PC-3 (cell line): ENCODE measurements at regions not wholly inside any gene's neighbourhood (a gene's known extent, or its start where the extent isn't known, plus 50 kb on each side); places are given as distances from the start of the nearest gene placed in this dataset.

Experiments
- ATAC-seq: fragments of 200-7000 bp; cut with Tn5 transposase; 2 replicates; pipeline ENCODE4 v1.9.1; 2020; ENCODE audit warnings: mild to moderate bottlenecking, moderate library complexity
- BruUV-seq: library from RNA; stranded (reverse); fragments of 400-500 nt; replicated peaks from 2 replicates; lab custom pipeline; 2021; lab: Mats Ljungman, UMichigan
- CTCF ChIA-PET: fragments of 300-600 bp; sonication (Branson Sonifier 250); formaldehyde crosslinking; loops from one replicate; lab custom pipeline; 2022; ENCODE audit warnings: antibody characterized with exemption; lab: Charles Lee
- POLR2A ChIA-PET: fragments of 300-600 bp; sonication (Branson Sonifier 250); formaldehyde crosslinking; loops from one replicate; lab custom pipeline; 2022; ENCODE audit warnings: antibody characterized with exemption; ENCODE audit not compliant: unreplicated experiment; lab: Charles Lee
- DNase-seq: peaks from one replicate; pipeline ENCODE4 v3.0.0-alpha.2; 2015
- H2AFZ ChIP-seq: fragments of 300-600 bp; sonication (generic); 2 replicates; pipeline ENCODE4 v1.6.0; 2016; ENCODE audit warnings: antibody characterized with exemption, low read length
- H3F3A ChIP-seq: fragments of 300-600 bp; sonication (generic); one replicate; pipeline ENCODE4 v1.6.0; 2017; ENCODE audit warnings: antibody characterized with exemption, low read length, control low read depth, mild to moderate bottlenecking; ENCODE audit not compliant: unreplicated experiment
- H3K27ac ChIP-seq: fragments of 300-600 bp; sonication (generic); 2 replicates; pipeline ENCODE4 v1.5.1; 2016; ENCODE audit warnings: mild to moderate bottlenecking, low read length
- H3K27me3 ChIP-seq: fragments of 300-600 bp; sonication (generic); 2 replicates; pipeline ENCODE4 v1.6.1; 2016; ENCODE audit warnings: low read length, mixed read lengths
- H3K36me3 ChIP-seq: fragments of 300-600 bp; sonication (generic); 2 replicates; pipeline ENCODE4 v1.6.1; 2016; ENCODE audit warnings: low read depth, mixed run types, low read length, mixed read lengths
- H3K4me1 ChIP-seq: fragments of 300-600 bp; sonication (generic); 2 replicates; pipeline ENCODE4 v1.5.1; 2016; ENCODE audit warnings: low read length; ENCODE audit not compliant: insufficient read depth
- H3K4me2 ChIP-seq: fragments of 300-600 bp; sonication (generic); 2 replicates; pipeline ENCODE4 v1.6.0; 2016; ENCODE audit warnings: low read length
- H3K4me3 ChIP-seq: fragments of 300-600 bp; sonication (generic); 2 replicates; pipeline ENCODE4 v1.5.1; 2016; ENCODE audit warnings: mild to moderate bottlenecking, low read length, mixed read lengths
- H3K79me2 ChIP-seq: fragments of 300-600 bp; sonication (generic); 2 replicates; pipeline ENCODE4 v1.6.1; 2017; ENCODE audit warnings: low read length, mixed read lengths
- H3K9ac ChIP-seq: fragments of 300-600 bp; sonication (generic); 2 replicates; pipeline ENCODE4 v1.6.0; 2016; ENCODE audit warnings: mild to moderate bottlenecking, low read length
- H3K9me2 ChIP-seq: fragments of 300-600 bp; sonication (generic); replicated peaks from 2 replicates; pipeline ENCODE4 v1.6.1; 2016; ENCODE audit warnings: mixed run types, low read length, mixed read lengths
- H3K9me3 ChIP-seq: fragments of 300-600 bp; sonication (generic); 2 replicates; pipeline ENCODE4 v1.6.1; 2016; ENCODE audit warnings: low read length, mixed read lengths
- H4K20me1 ChIP-seq: fragments of 300-600 bp; sonication (generic); 2 replicates; pipeline ENCODE4 v1.6.1; 2016; ENCODE audit warnings: low read length, mixed read lengths
- CTCF ChIP-seq: fragments of 300-600 bp; sonication (generic); conservative IDR thresholded peaks from 2 replicates; pipeline ENCODE4 v1.5.1; 2017; ENCODE audit warnings: antibody characterized with exemption, low read depth, mild to moderate bottlenecking, low read length
- EZH2 ChIP-seq: fragments of 300-600 bp; sonication (generic); IDR thresholded peaks from one replicate; pipeline ENCODE4 v1.6.1; 2017; ENCODE audit warnings: antibody characterized with exemption, mild to moderate bottlenecking, low read length; ENCODE audit not compliant: unreplicated experiment
- EZH2phosphoT487 ChIP-seq: fragments of 300-600 bp; sonication (generic); IDR thresholded peaks from 2 replicates; pipeline ENCODE4 v1.6.1; 2018; ENCODE audit warnings: mild to moderate bottlenecking, antibody characterized with exemption, low read length, borderline replicate concordance
- intact Hi-C: fragments of 100-400 bp; cut with micrococcal nuclease; formaldehyde crosslinking; loops from 2 replicates; pipeline ENCODE4 v1.9.0; 2023

GRCh38 chr21:35225573-35225972, 176.5 kb upstream of the RUNX1 start:
- Histone ChIP-seq H3K36me3 (no peaks in the 10 kb centered on the region), H3K4me2 (peak overlapping the region; percentile 61), H3K9ac (peak overlapping the region; percentile 44), H3K4me1 (peaks cover 36% of the 10 kb centered on the region), H3K27ac (peak overlapping the region; percentile 73), H3K27me3 (no peaks in the 10 kb centered on the region), H3K79me2 (no peaks in the 10 kb centered on the region), H2AFZ (peak overlapping the region; percentile 11), H4K20me1 (no peaks in the 10 kb centered on the region), H3K9me2 (no peaks in the 10 kb centered on the region), H3K9me3 (no peaks in the 10 kb centered on the region), H3F3A (no peaks in the 10 kb centered on the region), H3K4me3 (no peak overlapping the region)
- DNase-seq (no peak), ATAC-seq (no peak)
- CTCF ChIA-PET: interaction anchor here (0.5 kb wide), 1 partner anchor 28 kb away, joined by 3 read pairs; no protein-coding TSS in a partner anchor
- BruUV-seq: no TSS peak
- intact Hi-C loops: no loop called here
- POLR2A ChIA-PET: no interaction called here
- no peak for TF ChIP-seq EZH2
- TF ChIP-seq CTCF: no peak
- no peak for TF ChIP-seq EZH2phosphoT487

- TF ChIP-seq EZH2 (no peak), EZH2phosphoT487 (no peak), CTCF (no peak)
- H4K20me1 ChIP-seq: no peaks in the 10 kb centered on the region
- H3K27me3 ChIP-seq: no peaks in the 10 kb centered on the region
- no TSS peak for BruUV-seq
- H3K79me2 ChIP-seq: no peaks in the 10 kb centered on the region
- H3K4me3 ChIP-seq: no peak overlapping the region
- no peaks in the 10 kb centered on the region for H3F3A ChIP-seq
- no peak overlapping the region for H3K4me2 ChIP-seq
- H3K9me2 ChIP-seq: no peaks in the 10 kb centered on the region
- ATAC-seq (no peak), DNase-seq (no peak)
- no peaks in the 10 kb centered on the region for H3K9me3 ChIP-seq
- CTCF ChIA-PET: no interaction called here
- H2AFZ ChIP-seq: no peak overlapping the region
- intact Hi-C loops: no loop called here
- H3K36me3 ChIP-seq: no peaks in the 10 kb centered on the region
- peaks cover 40% of the 10 kb centered on the region for H3K4me1 ChIP-seq
- H3K9ac ChIP-seq: no peak overlapping the region
- POLR2A ChIA-PET: interaction anchor here (0.6 kb wide), 1 partner anchor 76 kb away, joined by 11 read pairs; no protein-coding TSS in a partner anchor
- peak overlapping the region; percentile 39 for H3K27ac ChIP-seq
Measured at GRCh38 chr21:35223480-35224156, 174.5 kb upstream of the RUNX1 start.

GRCh38 chr21:35222541-35222941, 173.4 kb upstream of the RUNX1 start:
- no peaks in the 10 kb centered on the region for H3K9me2 ChIP-seq
- H4K20me1 ChIP-seq: no peaks in the 10 kb centered on the region
- no TSS peak for BruUV-seq
- ATAC-seq (no peak), DNase-seq (peak; percentile 11)
- ChIA-PET POLR2A (interaction anchor here (0.6 kb wide), 1 partner anchor 41 kb away, joined by 3 read pairs; no protein-coding TSS in a partner anchor), CTCF (interaction anchor here (0.7 kb wide), 1 partner anchor 10 kb away, joined by 3 read pairs; no protein-coding TSS in a partner anchor)
- no peaks in the 10 kb centered on the region for H3K27me3 ChIP-seq
- no peak overlapping the region for H3K4me3 ChIP-seq
- no peak overlapping the region for H3K9ac ChIP-seq
- H3K4me1 ChIP-seq: peaks cover 50% of the 10 kb centered on the region
- H3K4me2 ChIP-seq: no peak overlapping the region
- no peaks in the 10 kb centered on the region for H3K79me2 ChIP-seq
- peak overlapping the region; percentile 39 for H3K27ac ChIP-seq
- H3K9me3 ChIP-seq: no peaks in the 10 kb centered on the region
- intact Hi-C loops: no loop called here
- no peaks in the 10 kb centered on the region for H3K36me3 ChIP-seq
- H2AFZ ChIP-seq: no peak overlapping the region
- TF ChIP-seq EZH2: no peak
- TF ChIP-seq EZH2phosphoT487: no peak
- no peaks in the 10 kb centered on the region for H3F3A ChIP-seq
